HG02642 (cell line): ENCODE measurements at regions not wholly inside any gene's neighbourhood (a gene's known extent, or its start where the extent isn't known, plus 50 kb on each side); places are given as distances from the start of the nearest gene placed in this dataset.

Experiments
- ATAC-seq: cut with Tn5 transposase; IDR thresholded peaks from one replicate; pipeline ENCODE4 v1.9.1; 2021; ENCODE audit warnings: mild to moderate bottlenecking; ENCODE audit not compliant: unreplicated experiment, poor library complexity

DNA sequence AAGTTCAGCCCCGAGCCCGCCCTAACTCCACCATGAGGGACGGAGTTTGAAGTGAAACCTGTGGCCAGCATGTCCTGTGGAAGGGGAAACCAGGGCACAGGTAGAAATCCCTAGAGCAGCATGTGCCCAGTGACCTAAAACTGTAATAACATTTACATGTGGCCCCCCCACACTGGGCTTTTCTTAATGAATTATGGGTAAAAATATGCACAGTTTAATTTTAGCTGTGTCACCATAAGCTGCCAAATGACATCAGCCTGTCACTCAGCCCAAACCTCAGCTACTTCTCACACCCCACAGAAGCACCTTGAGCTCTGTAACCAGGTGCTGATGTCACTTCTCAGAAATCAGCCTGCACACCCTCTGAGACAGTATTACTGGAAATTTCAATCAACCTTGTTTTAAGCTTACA, 50.0 kb upstream of the SLC19A1 start:
- ATAC-seq, result peak; percentile 33

DNA sequence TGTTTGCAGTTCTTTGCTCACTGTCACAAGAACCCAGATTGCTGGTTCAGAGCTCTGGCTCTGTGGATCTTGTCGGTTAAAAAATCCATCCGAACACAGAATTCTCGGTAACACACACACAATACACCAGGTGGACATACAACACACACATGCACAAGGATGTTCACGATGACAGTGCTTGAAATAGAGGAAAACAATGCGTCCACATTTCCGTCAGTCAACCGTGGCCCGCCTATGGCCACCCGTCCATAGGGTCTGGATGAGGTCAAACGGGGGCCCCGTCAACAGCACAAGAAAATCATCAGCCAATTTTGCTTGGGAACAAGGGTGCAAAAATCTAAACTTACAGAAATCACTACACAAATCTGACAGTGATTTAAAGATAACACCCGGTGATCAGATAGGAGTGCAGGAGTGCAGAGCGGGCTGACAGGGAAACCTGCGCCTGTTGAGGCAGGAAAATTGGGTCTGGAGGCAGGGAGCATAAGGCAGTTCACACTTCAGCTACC, 50.4 kb upstream of the SLC19A1 start:
- no peak for ATAC-seq

DNA sequence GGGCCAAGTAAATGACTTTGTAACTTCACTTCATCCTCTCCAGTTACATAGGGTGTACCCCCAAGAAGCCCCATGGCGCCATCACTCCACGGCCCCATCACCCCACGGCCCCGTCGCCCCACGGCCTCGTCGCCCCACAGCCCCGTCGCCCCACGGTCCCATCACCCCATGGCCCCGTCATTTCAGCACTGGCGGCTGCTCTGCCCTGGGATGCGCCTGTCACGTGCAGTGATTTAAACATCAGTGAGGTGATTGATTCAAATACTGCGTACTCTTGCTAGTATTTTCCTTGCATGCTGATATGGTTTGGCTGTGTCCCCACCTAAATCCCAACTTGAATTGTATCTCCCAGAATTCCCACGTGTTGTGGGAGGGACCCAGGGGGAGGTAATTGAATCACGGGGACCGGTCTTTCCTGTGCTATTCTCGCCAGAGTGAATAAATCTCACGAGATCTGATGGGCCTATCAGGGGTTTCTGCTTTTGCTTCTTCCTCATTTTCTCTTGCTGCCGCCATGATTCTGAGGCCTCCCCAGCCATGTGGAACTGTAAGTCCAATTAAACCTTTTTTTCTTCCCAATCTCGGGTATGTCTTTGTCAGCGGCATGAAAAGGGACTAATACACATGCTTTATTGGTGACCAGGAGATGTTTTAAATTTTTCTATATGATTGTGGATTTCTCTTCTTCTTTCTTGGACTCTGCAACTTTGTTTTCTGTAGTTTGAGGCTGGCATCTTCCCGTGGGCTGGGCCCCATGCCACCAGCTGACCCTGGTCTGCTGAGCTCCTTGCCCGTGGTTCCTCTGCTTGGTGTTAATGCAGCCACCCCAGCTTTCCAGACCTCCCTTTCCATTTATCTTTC, 50.1 kb upstream of the PCBP3 start:
- ATAC-seq, result no peak
